ENCODE measurements at regions not wholly inside any gene's neighbourhood (a gene's known extent, or its start where the extent isn't known, plus 50 kb on each side); places are given as distances from the start of the nearest gene placed in this dataset.

DNA sequence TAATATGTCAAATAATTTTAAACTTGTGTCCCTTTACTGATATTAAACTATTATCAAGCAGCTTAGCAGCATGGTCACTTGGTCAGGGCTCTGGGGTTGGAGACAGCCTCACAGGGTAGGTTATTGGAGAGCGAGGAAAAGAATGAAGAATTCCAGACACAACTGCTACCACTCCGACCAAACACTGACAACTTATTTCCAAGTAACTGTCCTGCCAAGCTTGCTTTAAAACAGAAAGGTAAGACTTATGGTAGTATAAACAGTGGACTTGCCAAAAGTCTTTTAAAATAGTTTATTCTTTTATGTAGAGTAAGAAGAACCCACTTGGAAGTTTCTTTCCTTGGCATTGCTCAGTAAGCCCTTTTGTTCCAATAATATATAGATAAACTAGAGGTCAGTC lies 364.1 kb downstream of the DEPDC1B start:
- no peak for DNase-seq
- no peak for ATAC-seq

DNA sequence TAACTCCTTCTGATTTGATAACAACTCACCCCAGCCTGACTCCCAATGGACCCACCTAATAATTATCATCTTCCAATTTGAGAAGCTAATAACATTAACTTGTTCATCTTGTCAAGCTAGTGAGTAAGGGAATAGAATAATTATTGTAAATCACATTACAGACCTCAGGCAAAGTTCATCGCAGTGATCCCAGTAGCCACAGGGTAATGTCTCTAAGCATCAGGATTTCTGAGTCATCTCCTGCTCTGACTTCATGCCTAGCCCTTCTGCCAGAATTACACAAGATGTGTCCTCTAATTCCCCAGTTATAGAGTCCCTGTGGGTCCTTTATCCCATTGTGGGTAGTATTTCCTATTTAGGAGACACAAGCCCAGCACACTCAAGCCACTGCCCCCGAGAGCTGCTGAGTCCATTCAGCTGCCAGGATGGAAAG lies 365.7 kb downstream of the DEPDC1B start:
- ATAC-seq, result no peak
- no peak for DNase-seq

DNA sequence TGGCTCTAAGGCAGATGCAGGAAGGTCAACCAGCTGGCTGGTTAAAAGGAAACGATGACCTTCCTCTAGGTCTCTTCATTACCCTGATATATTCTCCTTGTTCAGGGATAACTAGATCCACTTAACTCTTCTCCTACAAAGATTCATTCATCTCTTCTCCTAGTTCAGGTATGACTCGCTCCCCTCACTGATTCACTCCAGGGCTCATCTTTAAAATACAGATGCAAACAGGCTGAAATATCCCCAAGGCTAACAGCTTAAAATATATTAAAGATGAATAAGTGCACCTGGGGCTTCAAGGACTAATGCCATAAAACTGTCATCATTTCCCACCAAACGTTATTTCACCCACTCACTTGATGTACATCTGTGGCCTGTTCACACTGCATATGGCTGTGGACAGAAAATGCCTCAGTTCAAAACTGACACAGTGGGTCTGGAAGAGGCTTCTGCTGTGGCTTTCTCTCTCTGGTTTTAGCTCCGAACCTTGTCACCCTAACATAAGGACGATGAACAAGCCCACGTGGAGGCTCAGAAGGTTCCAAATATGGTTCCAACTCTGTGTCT lies 366.9 kb downstream of the DEPDC1B start:
- ATAC-seq (no peak), DNase-seq (no peak)

DNA sequence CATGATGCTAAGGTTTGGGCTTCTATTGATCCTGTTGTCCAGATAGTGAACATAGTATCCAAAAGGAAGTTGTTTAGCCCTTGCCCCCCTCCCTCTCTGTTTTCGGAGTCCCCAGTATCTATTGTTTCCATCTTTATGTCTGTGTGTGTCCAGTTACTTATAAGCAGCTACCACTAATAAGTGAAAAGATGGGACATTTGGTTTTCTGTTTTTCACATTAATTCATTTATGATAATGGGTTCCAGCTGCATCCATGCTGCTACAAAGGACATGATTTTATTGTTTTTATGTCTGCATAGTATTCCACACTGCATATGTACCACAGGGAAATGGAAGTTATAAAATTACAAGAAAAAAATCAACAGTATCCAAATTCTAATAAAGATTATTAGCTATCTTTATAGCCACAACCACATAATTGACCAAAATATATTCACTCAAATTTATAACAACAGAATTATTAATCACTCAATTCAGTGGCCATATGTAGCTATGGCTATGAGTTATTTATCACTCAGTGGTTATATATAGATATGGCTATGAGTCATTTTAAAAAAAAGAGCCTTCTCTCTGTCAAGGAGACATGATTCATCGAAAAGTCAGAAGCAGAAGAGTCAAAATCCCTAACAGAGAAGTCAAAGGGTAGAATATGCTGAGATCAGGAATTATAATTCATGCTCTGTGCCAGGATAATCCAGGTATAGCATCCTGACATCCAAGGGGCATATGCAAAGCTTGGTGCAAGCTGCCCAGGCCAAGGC lies 367.5 kb downstream of the DEPDC1B start:
- DNase-seq (no peak), ATAC-seq (no peak)

DNA sequence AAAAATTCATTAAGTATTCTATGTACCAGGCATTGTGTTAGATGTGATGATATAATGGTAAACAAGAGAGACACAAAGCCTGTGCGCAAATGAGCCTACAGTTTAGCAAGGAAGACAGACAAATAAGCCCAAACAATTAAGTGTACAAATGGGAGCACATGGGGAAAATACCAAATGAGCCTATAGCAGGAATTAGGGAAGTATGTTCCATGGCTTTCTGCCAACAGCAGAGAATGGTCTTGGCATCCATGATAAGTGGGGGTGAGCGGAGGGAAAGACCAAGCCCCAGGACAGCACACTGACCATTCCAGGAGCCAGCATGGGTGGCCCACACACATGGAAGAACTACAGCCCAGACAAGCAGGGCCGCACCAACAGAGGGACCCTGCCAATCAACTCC lies 369.7 kb downstream of the DEPDC1B start:
- ATAC-seq (no peak), DNase-seq (no peak)

DNA sequence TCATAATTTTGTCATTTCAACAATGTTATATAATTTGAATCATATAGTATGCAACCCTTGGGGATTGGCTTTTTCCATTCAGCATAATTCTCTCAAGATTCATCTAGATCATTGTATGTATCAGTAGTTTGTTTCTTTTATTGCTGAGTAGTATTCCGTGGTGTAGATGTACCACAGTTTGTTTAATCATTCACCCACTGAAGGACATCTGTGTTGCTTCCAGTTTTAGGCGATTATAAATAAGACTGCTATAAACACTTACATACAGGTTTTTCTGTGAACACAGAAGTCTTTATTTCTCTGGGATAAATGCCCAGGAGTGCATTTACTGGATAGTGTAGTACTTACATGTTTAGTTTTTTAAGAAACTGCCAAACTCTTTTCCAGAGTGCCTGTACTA lies 374.1 kb downstream of the DEPDC1B start:
- DNase-seq, result no peak
- ATAC-seq, result no peak

DNA sequence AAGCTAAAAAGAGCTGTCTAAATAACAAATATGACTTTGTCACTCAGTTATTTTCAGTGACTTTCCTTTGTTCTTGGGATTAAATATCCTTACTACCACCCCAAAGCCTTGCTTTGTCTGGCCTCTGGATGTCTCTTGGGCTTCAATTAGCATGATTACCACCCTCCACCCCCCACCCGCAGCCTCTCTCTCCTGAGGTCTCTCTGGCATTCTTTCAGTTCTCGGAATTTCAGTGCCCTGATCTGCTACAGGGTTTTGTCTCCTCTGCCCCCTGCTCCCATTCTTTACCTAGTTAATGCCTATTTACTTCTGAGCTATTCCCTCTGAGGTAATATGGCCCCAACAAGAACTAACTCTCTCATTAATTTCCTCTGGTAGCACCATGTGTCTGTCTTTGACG lies 376.4 kb downstream of the DEPDC1B start:
- ATAC-seq (no peak), DNase-seq (no peak)

DNA sequence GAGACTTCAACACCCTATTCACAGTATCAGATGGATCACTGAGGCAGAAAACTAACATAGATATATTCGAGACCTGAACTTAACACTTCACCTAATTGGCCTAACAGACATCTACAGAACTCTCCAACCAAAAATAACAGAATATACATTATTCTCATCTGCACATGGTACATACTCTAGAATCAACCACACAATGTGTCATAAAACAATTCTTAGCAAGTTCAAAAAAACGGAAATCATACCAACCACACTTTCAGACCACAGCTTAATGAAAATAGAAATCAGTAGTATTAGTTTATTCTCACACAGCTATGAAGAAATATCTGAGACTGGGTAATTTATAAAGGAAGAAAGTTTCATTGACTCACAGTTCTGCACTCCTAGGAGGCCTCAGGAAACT lies 387.9 kb downstream of the DEPDC1B start:
- ATAC-seq, result no peak
- DNase-seq, result no peak

DNA sequence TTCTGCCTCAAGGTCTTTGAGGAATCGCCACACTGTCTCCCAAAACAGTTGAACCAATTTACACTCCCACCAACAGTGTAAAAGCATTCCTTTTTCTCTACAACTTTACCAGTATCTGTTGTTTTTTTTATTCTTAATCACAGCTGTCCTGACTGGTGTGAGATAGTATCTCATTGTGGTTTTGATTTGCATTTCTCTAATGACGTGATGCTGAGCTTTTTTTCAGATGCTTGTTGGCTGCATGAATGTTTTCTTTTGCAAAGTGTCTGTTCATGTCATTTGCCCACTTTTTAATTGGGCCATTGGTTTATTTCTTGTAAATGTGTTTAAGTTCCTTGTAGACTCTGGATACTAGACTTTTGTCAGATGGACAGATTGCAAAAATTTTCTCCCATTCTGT lies 400.0 kb downstream of the DEPDC1B start:
- DNase-seq (no peak), ATAC-seq (no peak)

DNA sequence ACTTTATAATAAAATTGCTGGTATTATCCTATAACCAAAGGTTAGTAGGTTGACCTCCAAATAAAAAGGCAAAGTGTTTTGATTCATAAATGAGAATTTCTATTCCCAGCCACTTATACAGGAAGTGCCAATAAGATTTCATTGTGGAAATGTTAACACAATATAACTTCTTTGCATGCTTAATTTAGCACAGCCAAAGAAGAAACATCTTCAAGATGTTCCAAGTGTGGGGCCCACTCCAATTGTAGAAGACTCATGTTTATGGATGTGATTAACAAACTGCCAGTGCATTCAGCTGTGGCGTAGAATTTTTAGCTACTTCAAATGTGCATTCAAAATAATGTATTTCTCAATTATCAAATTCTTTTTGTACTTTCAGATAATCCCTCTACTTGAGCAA lies 402.3 kb downstream of the DEPDC1B start:
- DNase-seq, result no peak
- ATAC-seq, result no peak

DNA sequence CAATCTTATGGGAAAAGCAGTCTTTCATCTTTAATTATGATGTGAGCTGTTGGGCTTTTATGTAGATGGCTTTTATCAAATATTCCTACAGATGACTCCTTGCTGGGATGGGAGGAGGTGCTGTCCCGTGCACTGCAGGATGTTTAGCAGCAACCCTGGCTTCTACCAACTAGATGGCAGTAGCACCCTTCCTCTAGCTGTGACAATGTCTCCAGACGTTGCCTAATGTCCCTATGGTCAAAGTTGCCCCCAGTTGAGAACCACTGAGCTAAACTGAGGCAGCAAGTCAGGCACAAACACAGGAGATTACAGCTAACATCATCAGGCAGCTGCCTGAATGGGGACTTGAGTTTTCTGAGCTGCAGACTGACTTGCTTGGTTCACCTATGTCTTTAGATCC lies 401.9 kb upstream of the PDE4D start:
- DNase-seq (no peak), ATAC-seq (no peak)

DNA sequence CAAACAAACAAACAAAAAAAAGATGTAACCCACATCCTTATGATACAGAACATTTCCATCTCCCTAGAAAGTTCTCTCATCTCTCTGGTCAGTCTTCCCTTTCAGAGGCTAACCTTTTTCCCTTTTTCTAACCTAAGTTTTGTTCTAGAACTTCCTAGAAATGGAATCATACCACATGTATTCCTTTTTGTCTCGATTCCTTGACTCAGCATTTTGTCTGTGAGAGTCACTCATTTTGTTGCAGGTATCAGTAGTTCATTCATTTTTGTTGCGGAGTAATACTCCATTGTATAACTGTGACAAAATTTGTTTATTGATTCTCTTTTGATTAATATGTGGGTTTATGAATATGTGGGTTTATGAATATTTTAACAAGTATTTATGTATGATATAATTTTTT lies 400.0 kb upstream of the PDE4D start:
- no peak for DNase-seq
- ATAC-seq, result no peak

DNA sequence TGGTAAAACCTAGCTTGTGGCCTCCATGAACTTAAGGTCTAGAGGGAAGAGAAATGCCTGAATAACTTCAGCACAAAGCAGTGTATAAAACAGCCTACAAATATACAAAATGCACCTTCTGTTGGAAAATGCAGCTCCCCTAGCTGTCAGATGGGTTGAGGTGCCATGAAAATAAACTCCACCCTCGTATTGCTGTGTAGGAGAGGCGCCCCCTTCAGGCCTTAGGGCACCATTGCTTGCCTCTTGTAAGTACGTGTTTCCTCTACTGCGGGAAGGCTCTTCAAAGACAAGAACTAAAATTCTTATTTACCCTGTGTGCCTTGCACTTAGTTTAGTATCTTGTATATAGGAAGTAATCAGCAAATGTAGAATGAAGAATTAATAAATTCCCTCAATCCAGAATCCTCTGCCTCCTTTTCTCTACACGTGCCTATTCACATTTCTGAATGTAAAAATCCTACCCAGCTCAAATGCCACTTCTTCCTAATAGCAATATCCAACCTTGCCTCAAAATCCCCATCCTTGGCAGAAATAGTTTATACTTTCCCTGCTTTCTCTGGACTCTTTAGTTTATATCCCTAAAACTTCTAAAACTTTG lies 393.7 kb upstream of the PDE4D start:
- ATAC-seq (no peak), DNase-seq (peak; percentile 6)

DNA sequence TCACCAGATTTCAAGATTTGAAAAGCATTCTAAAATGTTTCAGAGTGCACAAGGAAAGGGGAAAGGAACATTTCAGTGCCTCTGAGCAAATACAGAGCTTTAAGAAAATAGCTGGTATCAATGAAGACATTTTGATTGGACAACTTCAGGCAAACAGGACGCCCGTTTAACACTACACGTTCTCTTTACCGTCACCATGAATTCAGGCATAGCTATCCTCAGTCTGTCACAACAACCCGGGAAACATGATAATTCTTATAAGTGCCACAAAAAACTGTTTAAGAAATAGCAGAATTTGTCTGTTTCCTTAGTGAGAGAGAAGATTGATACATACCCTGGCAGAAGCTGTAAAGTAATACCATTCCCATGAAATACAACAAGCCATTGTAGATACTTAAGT lies 392.4 kb upstream of the PDE4D start:
- ATAC-seq, result no peak
- no peak for DNase-seq

DNA sequence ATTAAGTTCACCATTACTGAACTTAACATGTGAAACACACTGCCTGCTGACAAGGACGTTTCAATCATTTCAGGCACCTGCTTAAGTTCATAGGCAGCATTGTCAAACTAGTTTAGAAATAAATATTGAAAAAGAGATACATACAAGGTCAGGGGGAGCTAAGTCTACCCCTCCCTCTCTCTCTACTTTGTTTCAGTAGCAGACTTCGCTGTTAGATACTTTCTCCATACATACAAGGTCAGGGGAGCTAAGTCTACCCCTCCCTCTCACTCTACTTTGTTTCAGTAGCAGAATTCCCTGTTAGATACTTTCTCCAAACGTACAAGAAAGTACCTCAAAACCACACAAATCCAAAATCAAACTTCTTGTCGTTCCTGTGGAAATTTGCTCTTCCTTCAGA lies 387.4 kb upstream of the PDE4D start:
- DNase-seq, result no peak

DNA sequence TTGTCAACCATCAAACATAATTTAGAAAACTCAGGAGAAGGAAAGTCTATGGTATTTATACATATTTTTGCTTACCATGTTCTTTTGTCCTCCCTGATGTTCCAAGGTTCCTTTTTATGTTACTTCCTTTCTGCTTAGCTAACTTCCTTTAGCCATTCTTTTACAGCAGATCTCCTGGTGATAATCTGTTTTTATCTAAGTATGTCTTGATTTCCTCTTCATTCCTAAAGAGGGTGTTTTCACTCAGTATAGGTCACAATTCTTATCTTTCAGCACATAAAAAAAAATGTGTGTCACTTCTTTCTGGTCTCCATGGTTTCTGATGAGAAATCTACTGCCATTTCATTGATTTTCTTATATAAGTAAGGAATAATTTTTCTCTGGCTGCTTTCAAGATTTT lies 384.4 kb upstream of the PDE4D start:
- no peak for DNase-seq
- no peak for ATAC-seq

More for the DNA sequence above, 387.4 kb upstream of the PDE4D start:
- ATAC-seq, result no peak

DNA sequence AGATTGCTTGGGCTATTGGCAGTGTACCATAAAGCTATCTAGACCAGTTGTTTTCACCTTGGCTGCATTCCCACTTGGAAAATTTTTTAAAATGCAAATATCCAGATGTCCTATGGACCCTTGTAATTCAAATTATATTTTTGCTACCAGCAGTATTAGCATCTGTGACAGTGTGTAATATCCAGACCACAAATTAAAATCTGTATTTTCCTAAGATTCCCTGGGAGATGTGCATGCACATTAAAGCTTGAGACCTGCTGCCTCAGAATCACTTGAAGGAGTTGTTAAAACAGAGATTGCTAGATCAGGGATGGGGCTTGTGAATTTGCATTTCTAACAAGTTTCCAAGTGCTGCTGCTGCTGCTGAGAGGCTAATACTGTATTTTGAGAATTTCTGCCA lies 381.2 kb upstream of the PDE4D start:
- ATAC-seq (no peak), DNase-seq (no peak)

DNA sequence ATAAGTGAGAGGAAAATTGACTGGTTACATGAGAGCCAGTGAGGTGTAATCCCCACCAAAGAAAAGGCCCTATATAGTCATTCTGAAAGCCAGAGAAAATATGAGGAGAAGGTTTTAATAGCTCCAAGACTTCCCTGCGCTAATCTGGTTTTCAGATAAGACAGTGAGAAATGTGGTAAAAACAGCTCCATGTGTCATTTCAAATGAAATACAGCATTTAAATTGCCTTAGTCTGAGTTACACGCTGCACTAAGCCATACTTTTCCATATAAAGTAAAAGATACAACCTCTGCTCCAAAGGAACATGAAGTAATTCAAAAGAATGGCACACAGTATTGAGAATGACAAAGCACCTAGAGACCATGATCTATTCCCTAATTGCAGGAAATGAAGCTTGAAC lies 378.0 kb upstream of the PDE4D start:
- no peak for ATAC-seq
- DNase-seq, result no peak

DNA sequence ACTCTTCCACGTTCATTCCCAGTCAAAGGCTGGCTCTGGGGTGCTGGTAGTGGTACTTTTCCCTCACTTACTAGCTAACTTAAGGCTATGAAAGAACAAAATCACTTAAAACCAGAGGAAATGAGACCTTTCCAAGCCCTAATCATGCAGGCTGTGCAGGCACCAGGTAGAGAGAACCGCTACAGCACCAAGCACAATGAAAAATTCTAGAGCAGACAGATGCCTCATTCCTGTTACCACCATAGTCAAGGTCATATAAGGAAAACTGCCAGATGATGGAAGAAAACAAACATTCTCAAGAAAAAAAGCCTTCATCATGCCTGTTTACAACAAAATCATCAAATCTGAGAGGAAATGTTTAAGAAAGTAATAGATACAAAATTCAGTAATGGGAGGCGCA lies 374.4 kb upstream of the PDE4D start:
- DNase-seq, result no peak
- no peak for ATAC-seq

DNA sequence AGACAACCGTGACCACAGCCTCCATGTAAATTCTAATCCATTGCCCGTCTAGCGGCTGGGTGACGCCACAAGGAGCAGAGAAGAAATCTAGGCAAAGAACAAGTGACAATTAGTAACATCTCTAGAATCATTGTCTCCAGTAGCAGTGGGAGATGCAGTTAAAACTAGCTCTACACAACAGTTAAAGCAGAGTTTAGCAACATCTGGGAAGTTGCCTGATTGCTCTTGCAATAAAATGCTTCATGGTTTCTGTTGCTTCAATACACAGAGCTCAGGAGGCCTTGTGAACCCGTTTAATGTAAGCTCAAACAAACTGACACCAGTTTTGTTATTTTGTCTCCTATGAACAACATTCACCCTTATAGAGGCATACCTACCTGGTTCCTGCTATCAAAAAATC lies 369.8 kb upstream of the PDE4D start:
- no peak for ATAC-seq
- no peak for DNase-seq

DNA sequence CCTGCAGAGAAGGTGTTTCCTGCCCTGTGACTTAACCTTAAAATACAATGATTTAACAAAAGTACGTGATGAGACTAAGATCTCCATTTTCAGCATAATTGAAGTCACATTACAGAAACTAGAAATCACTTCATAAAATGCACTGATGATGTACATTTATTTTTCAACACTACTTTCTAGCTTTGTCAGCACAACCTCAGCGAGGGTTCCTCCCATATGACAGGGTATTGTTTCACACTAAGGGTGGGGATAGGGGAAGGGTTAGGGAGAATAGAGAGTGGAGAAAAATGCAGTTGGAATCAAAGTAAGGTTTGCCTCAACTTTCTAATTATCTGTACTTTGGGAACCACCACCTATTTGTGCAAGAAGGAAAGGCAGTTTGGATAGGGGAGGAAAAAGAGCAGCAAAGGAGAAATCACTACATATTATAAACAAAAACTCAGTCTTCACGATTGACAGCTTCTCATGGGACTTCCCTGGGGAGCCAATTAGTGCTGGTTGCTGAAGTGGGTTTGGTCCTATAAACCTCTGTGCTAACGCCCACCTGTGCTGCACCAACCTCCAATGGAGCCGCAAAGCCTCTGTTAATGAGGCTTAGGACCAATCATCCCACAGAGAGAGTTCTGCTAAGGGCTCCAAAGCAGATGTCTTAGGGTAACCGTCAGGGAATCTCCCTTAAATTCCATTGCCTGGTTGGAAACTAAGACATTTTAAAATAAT lies 369.2 kb upstream of the PDE4D start:
- ATAC-seq (no peak), DNase-seq (no peak)

DNA sequence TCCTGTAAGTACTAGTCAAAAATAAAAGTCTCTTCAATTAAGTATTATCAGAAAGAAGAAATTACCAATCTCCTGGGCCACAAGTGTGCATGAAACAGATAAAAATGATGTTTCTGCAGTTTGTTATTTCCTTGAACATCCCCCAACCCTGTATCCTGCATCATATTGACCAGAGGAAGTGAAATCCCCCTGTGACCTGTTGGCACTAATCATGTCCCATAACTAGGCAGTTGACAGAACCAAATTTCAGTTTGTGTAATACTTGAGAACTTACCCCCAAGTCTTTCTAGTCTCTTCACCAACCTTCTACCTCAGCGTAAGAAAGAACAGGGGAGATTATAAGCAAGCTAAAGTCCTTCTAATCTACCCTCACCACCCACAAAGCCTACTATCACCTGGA lies 368.2 kb upstream of the PDE4D start:
- ATAC-seq (no peak), DNase-seq (no peak)

DNA sequence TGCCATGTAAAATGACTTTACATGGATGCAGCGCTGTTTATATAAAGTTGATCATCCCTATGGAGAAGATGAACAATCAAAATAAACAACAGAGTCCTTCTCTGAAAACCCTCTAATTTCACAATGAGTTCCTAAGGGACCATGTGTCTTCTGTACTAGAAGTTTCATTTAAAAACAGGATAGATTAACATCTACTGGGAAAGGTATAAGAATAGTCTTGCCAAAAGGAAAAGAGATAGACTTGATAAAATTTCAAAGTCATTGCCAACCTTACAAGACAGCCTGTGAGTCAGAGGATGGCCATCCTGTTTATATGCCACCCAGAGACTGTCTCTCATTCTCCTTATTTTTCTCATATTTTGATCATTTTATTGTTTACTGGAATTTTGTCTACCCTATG lies 367.1 kb upstream of the PDE4D start:
- ATAC-seq (no peak), DNase-seq (no peak)

Measured in stimulated activated naive CD8-positive, alpha-beta T cell treated with anti-CD3 and anti-CD28 coated beads, Interleukin-15, Interleukin-2, amounts not matched to agents 100 U/mL and 50 U/mL, for 24 hours (primary cell).